Smooth muscle cell (in vitro differentiated cells): ENCODE measurements at regions not wholly inside any gene's neighbourhood (a gene's known extent, or its start where the extent isn't known, plus 50 kb on each side); places are given as distances from the start of the nearest gene placed in this dataset.

Experiments used
- DNase-seq: peaks from one replicate; lab custom pipeline; 2025; ENCODE audit not compliant: unreplicated experiment; lab: John Stamatoyannopoulos, UW
- H2AFZ ChIP-seq: fragments of 200-600 bp; sonication (generic); 2 replicates; pipeline ENCODE4 v1.6.0; 2016; ENCODE audit warnings: antibody characterized with exemption, low read depth, mild to moderate bottlenecking
- H3F3A ChIP-seq: fragments of 200-600 bp; sonication (generic); 2 replicates; pipeline ENCODE4 v1.6.0; 2017; ENCODE audit warnings: antibody characterized with exemption, low read depth
- H3K27ac ChIP-seq: fragments of 200-600 bp; sonication (generic); 2 replicates; pipeline ENCODE4 v1.5.1; 2016; ENCODE audit warnings: low read depth, mild to moderate bottlenecking
- H3K27me3 ChIP-seq: fragments of 200-600 bp; sonication (generic); 2 replicates; pipeline ENCODE4 v1.6.1; 2016; ENCODE audit warnings: low read depth, mild to moderate bottlenecking
- H3K36me3 ChIP-seq: fragments of 200-600 bp; sonication (generic); 2 replicates; pipeline ENCODE4 v1.5.1; 2016; ENCODE audit warnings: low read depth
- H3K4me1 ChIP-seq: fragments of 200-600 bp; sonication (generic); 2 replicates; pipeline ENCODE4 v1.5.1; 2016; ENCODE audit warnings: low read depth
- H3K4me2 ChIP-seq: fragments of 200-600 bp; sonication (generic); 2 replicates; pipeline ENCODE4 v1.6.0; 2016; ENCODE audit warnings: mild to moderate bottlenecking
- H3K4me3 ChIP-seq: fragments of 200-600 bp; sonication (generic); 2 replicates; pipeline ENCODE4 v1.5.1; 2016; ENCODE audit warnings: mild to moderate bottlenecking
- H3K79me2 ChIP-seq: fragments of 200-600 bp; sonication (generic); 2 replicates; pipeline ENCODE4 v1.6.0; 2016; ENCODE audit warnings: low read depth, mild to moderate bottlenecking
- H3K9ac ChIP-seq: fragments of 200-600 bp; sonication (generic); 2 replicates; pipeline ENCODE4 v1.6.0; 2016; ENCODE audit warnings: low read depth
- H3K9me3 ChIP-seq: fragments of 200-600 bp; sonication (generic); replicated peaks from 2 replicates; pipeline ENCODE4 v1.5.1; 2016; ENCODE audit warnings: low read depth
- H4K20me1 ChIP-seq: fragments of 200-600 bp; sonication (generic); 2 replicates; pipeline ENCODE4 v1.6.0; 2016; ENCODE audit warnings: low read depth
- WGBS: methylation state at CpG from one replicate; pipeline ENCODE4 v1.1.7; 2016; ENCODE audit warnings: low lambda C conversion rate; 5-methylcytosine and 5-hydroxymethylcytosine counted together
- TF ChIP-seq, protein P1 (sequence below): fragments of 200-600 bp; sonication (generic); IDR thresholded peaks from 2 replicates; pipeline ENCODE4 v1.5.1; 2017; ENCODE audit warnings: borderline replicate concordance, mild to moderate bottlenecking, antibody characterized with exemption; ENCODE audit not compliant: insufficient read depth, poor library complexity, severe bottlenecking

DNA sequence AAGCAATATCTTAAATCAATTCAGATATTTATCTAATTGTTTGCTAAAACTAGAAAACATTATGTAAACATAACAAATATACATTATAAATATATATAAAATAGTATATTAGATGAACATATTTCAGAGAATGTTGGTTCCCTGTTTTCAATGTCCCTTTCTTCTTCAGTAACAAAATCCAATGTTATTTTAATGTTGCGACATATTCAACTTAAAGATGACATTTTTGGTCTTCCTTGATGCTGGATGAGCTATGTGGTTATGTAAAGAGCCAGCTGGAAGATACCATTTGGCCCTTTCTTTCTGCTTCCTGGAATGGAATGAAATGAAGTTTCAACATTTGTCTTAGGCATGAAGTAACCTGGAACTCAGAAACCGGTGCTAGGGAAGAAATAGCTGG, 668.1 kb upstream of the CDH6 start:
- 96% methylated on average over 2 of the region's 2 CpGs for WGBS
- H3K4me2 ChIP-seq: no peak overlapping the region

DNA sequence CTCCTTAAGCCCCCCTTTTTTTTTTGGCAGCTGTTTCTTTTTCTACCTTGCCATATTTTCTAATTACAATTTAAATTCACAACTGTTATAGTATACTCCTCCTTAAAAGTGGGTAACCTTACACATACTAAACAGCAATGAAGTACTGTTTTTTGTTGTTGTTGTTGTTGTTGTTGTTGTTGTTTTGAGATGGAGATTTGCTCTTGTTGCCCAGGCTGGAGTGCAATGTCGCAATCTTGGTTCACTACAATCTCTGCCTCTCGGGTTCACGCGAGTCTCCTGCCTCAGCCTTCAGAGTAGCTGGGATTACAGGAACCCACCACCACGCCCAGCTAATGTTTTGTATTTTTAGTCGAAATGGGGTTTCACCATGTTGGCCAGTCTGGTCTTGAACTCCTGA, 669.1 kb upstream of the CDH6 start:
- Histone ChIP-seq H3K4me2 (no peak overlapping the region), H2AFZ (no peak overlapping the region), H3K9me3 (no peaks in the 10 kb centered on the region), H3K4me3 (no peak overlapping the region), H3K27me3 (no peaks in the 10 kb centered on the region), H3K4me1 (no peaks in the 10 kb centered on the region), H4K20me1 (no peaks in the 10 kb centered on the region), H3K36me3 (no peaks in the 10 kb centered on the region), H3K79me2 (no peaks in the 10 kb centered on the region), H3F3A (no peaks in the 10 kb centered on the region), H3K27ac (no peak overlapping the region), H3K9ac (no peak overlapping the region)
- WGBS: 92% methylated on average over 6 of the region's 6 CpGs
- DNase-seq: no peak
- TF ChIP-seq, protein P1, sequence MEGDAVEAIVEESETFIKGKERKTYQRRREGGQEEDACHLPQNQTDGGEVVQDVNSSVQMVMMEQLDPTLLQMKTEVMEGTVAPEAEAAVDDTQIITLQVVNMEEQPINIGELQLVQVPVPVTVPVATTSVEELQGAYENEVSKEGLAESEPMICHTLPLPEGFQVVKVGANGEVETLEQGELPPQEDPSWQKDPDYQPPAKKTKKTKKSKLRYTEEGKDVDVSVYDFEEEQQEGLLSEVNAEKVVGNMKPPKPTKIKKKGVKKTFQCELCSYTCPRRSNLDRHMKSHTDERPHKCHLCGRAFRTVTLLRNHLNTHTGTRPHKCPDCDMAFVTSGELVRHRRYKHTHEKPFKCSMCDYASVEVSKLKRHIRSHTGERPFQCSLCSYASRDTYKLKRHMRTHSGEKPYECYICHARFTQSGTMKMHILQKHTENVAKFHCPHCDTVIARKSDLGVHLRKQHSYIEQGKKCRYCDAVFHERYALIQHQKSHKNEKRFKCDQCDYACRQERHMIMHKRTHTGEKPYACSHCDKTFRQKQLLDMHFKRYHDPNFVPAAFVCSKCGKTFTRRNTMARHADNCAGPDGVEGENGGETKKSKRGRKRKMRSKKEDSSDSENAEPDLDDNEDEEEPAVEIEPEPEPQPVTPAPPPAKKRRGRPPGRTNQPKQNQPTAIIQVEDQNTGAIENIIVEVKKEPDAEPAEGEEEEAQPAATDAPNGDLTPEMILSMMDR: no peak

More for the DNA sequence above, 668.1 kb upstream of the CDH6 start:
- H3K9me3 ChIP-seq: no peaks in the 10 kb centered on the region
- H3K36me3 ChIP-seq: no peaks in the 10 kb centered on the region
- TF ChIP-seq, protein P1: no peak
- DNase-seq: no peak
- H3K9ac ChIP-seq: no peak overlapping the region
- H2AFZ ChIP-seq: no peak overlapping the region
- H3F3A ChIP-seq: no peaks in the 10 kb centered on the region
- no peaks in the 10 kb centered on the region for H4K20me1 ChIP-seq
- H3K79me2 ChIP-seq: no peaks in the 10 kb centered on the region
- no peak overlapping the region for H3K4me3 ChIP-seq
- no peaks in the 10 kb centered on the region for H3K4me1 ChIP-seq
- H3K27ac ChIP-seq: no peak overlapping the region
- H3K27me3 ChIP-seq: no peaks in the 10 kb centered on the region

- H3K4me3 ChIP-seq: no peak overlapping the region
- no peak overlapping the region for H2AFZ ChIP-seq
- no peaks in the 10 kb centered on the region for H3K36me3 ChIP-seq
- no peaks in the 10 kb centered on the region for H4K20me1 ChIP-seq
- 88% methylated on average over 1 of the region's 1 CpG for WGBS
- TF ChIP-seq, protein P1: no peak
- H3K79me2 ChIP-seq: no peaks in the 10 kb centered on the region
- no peak overlapping the region for H3K4me2 ChIP-seq
- no peaks in the 10 kb centered on the region for H3F3A ChIP-seq
- no peaks in the 10 kb centered on the region for H3K4me1 ChIP-seq
- no peaks in the 10 kb centered on the region for H3K9me3 ChIP-seq
- no peaks in the 10 kb centered on the region for H3K27me3 ChIP-seq
- H3K9ac ChIP-seq: no peak overlapping the region
- no peak overlapping the region for H3K27ac ChIP-seq
- DNase-seq: no peak
These were observed 670.4 kb upstream of the CDH6 start for GRCh38 chr5:30523061-30523460.

DNA sequence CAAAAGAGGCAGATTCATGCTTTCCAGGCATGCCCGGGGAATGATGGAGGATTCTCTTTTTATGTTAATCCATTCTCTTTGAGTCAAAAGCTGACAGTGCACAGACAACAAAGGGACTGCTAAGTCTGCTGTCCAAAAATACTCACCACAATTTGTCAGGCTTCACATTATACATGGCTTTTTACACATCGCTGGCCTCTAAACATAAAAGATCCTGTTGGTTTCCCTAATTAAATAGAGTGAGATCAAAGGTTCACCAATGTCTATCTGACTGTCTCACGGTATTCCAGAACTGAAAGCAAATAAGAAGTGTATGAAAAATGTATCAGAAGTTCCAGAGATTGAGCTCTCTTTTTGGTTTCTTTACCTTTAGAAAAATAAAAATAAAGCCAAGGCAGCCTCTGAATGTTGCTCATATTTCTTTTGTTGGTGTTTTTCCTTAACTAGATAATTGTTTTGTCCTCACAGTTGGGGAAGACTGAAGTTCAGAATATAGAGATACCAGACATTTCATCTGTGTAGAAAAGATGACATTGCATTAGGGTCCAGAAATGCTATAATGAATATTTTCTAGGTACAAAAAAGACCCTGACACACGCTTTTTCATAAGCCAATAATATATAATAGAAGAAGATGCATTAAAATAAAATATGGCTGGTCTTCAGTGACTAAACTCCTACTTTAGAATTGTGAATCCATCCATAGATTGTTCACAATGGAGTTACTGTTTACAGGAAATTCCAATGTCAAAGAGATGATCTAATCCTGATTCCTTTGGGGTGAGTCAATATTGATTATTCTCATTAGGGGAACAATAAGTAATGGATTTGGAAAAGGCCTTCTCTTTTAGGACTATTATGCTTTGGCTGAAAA, 688.2 kb upstream of the CDH6 start:
- no peak overlapping the region for H3K4me3 ChIP-seq

More for the DNA sequence above, 688.2 kb upstream of the CDH6 start:
- Histone ChIP-seq H3K79me2 (no peaks in the 10 kb centered on the region), H2AFZ (peak overlapping the region; percentile 26), H3K9me3 (no peaks in the 10 kb centered on the region), H3K9ac (peak overlapping the region; percentile 29), H3F3A (no peaks in the 10 kb centered on the region), H3K27me3 (no peaks in the 10 kb centered on the region), H3K4me2 (peak overlapping the region; percentile 32), H3K36me3 (no peaks in the 10 kb centered on the region), H3K27ac (peak overlapping the region; percentile 54), H4K20me1 (no peaks in the 10 kb centered on the region), H3K4me1 (peaks cover 15% of the 10 kb centered on the region)
- no peak for DNase-seq
- 41% methylated on average over 4 of the region's 4 CpGs for WGBS
- TF ChIP-seq, protein P1: no peak
